ENCODE measurements at regions not wholly inside any gene's neighbourhood (a gene's known extent, or its start where the extent isn't known, plus 50 kb on each side); places are given as distances from the start of the nearest gene placed in this dataset.

DNA sequence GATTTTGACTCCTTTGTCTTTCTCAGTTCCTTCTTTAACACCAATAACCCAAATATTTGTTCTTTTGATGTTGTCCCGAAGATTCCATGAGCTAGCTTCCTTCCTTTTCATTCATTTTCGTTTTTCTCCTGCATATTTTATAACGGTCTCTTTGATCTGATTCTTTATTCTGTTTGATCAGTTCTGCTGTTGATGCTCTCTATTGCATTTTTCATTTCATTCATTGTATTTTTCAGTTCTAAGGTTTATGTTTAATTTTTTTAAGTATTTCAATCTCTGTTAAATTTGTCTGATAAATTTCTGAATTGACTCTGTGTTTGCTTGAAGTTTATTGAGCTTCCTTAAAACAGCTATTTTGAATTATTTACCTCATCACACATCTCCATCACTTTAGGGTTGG, 68.4 kb upstream of the LRCH1 start:
- ATAC-seq (no peak), FAIRE-seq (no peak), DNase-seq (ENCODE audit: low spot score) (no peak)
- Histone ChIP-seq H3K9me3 (ENCODE audit: low read length) (peaks cover 24% of the 10 kb centered on the region), H3K4me1 (ENCODE audit: insufficient read depth, low read length) (no peaks in the 10 kb centered on the region), H3K36me3 (replicated peaks in 1 of 2; ENCODE audit: control insufficient read depth in 1 of 2, insufficient read depth in 2 of 2, low read length in 2 of 2) (no peaks in the 10 kb centered on the region), H2AFZ (ENCODE audit: low read length) (no peak overlapping the region), H3K27me3 (ENCODE audit: control insufficient read depth in 1 of 2, insufficient read depth in 2 of 2, low read length in 2 of 2) (no peaks in the 10 kb centered on the region; a peak in 2 of 5 replicates), H3K4me2 (ENCODE audit: low read depth, low read length) (no peak overlapping the region), H3K79me2 (ENCODE audit: insufficient read depth, low read length) (no peaks in the 10 kb centered on the region), H3K27ac (ENCODE audit: extremely low read length, insufficient read depth, low read length) (no peak overlapping the region), H4K20me1 (ENCODE audit: insufficient read depth, low read length) (no peaks in the 10 kb centered on the region), H3K4me3 (replicated peaks in 1 of 3; ENCODE audit: insufficient read depth in 1 of 3, low read depth in 2 of 3, low read length in 3 of 3) (no peak overlapping the region), H3K9ac (ENCODE audit: insufficient read depth, low read depth, low read length) (no peak overlapping the region)
- BruUV-seq (replicated peaks): no TSS peak
- WGBS (ENCODE audit: low lambda C conversion rate): 1% methylated on average over 3 of the region's 3 CpGs
- CTCF ChIA-PET (ENCODE audit: low intra/inter-chr PET ratio, low total read pairs): no interaction called here
- in situ Hi-C loops (cut with HindIII; ENCODE audit: extremely low pct_ligation_motif_present, low pct_unique_long_range_greater_than_20kb): no loop called here
- TF ChIP-seq, protein P1, sequence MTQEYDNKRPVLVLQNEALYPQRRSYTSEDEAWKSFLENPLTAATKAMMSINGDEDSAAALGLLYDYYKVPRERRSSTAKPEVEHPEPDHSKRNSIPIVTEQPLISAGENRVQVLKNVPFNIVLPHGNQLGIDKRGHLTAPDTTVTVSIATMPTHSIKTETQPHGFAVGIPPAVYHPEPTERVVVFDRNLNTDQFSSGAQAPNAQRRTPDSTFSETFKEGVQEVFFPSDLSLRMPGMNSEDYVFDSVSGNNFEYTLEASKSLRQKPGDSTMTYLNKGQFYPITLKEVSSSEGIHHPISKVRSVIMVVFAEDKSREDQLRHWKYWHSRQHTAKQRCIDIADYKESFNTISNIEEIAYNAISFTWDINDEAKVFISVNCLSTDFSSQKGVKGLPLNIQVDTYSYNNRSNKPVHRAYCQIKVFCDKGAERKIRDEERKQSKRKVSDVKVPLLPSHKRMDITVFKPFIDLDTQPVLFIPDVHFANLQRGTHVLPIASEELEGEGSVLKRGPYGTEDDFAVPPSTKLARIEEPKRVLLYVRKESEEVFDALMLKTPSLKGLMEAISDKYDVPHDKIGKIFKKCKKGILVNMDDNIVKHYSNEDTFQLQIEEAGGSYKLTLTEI (CRISPR knock-in tag; conservative IDR thresholded peaks at IDR 0.05): no peak
- TF ChIP-seq, protein P2, sequence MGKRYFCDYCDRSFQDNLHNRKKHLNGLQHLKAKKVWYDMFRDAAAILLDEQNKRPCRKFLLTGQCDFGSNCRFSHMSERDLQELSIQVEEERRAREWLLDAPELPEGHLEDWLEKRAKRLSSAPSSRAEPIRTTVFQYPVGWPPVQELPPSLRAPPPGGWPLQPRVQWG (CRISPR knock-in tag; IDR thresholded peaks at IDR 0.05; ENCODE audit: borderline replicate concordance, low read depth): no peak
- TF ChIP-seq ZNF570 (CRISPR knock-in tag; IDR thresholded peaks at IDR 0.05; ENCODE audit: borderline replicate concordance) (no peak), ZNF160 (CRISPR knock-in tag; IDR thresholded peaks at IDR 0.05) (peak; percentile 99), ARID2 (CRISPR knock-in tag; IDR thresholded peaks at IDR 0.05; ENCODE audit: borderline replicate concordance) (no peak), HMG20B (CRISPR knock-in tag; conservative IDR thresholded peaks at IDR 0.05) (no peak)
- POLR2A ChIA-PET: no interaction called here
- intact Hi-C loops (cut with micrococcal nuclease; ENCODE audit: unreplicated experiment): no loop called here

DNA sequence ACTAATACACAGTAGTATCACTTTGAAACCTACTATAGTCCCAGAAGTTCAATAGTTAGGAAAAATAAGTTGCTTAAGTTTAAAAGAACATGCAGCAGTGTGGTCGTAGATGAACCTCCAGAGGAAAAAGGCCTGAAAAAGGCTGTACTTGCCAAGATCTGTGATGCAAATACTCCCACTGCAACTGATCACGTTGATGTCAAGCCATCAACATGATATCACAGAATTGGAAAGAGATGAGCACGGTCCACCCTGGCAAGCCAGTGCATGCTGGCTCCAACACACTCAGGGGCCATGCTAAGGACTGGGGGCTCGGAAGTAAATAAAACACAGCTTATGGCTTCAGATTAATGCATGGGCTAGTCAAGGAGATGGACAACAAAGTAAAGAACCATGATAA, 71.8 kb upstream of the LRCH1 start:
- FAIRE-seq (no peak), DNase-seq (ENCODE audit: low spot score) (no peak), ATAC-seq (no peak)
- in situ Hi-C loops (cut with HindIII; ENCODE audit: extremely low pct_ligation_motif_present, low pct_unique_long_range_greater_than_20kb) (no loop called here), intact Hi-C loops (cut with micrococcal nuclease; ENCODE audit: unreplicated experiment) (no loop called here)
- no peak overlapping the region for H2AFZ ChIP-seq (ENCODE audit: low read length)
- H3K4me3 ChIP-seq (replicated peaks in 1 of 3; ENCODE audit: insufficient read depth in 1 of 3, low read depth in 2 of 3, low read length in 3 of 3): no peak overlapping the region
- POLR2A ChIA-PET: no interaction called here
- H3K9ac ChIP-seq (ENCODE audit: insufficient read depth, low read depth, low read length): no peak overlapping the region
- H3K27me3 ChIP-seq (ENCODE audit: control insufficient read depth in 1 of 2, insufficient read depth in 2 of 2, low read length in 2 of 2): no peaks in the 10 kb centered on the region; a peak in 2 of 5 replicates
- no peaks in the 10 kb centered on the region for H4K20me1 ChIP-seq (ENCODE audit: insufficient read depth, low read length)
- H3K36me3 ChIP-seq (replicated peaks in 1 of 2; ENCODE audit: control insufficient read depth in 1 of 2, insufficient read depth in 2 of 2, low read length in 2 of 2): no peaks in the 10 kb centered on the region
- H3K9me3 ChIP-seq (ENCODE audit: low read length): peaks cover 24% of the 10 kb centered on the region
- no peak overlapping the region for H3K4me2 ChIP-seq (ENCODE audit: low read depth, low read length)
- BruUV-seq (replicated peaks): no TSS peak
- no peaks in the 10 kb centered on the region for H3K79me2 ChIP-seq (ENCODE audit: insufficient read depth, low read length)
- H3K27ac ChIP-seq (ENCODE audit: extremely low read length, insufficient read depth, low read length): no peak overlapping the region
- WGBS (ENCODE audit: low lambda C conversion rate): 5% methylated on average over 4 of the region's 4 CpGs
- CTCF ChIA-PET (ENCODE audit: low intra/inter-chr PET ratio, low total read pairs): no interaction called here
- H3K4me1 ChIP-seq (ENCODE audit: insufficient read depth, low read length): no peaks in the 10 kb centered on the region
- TF ChIP-seq, protein P3, sequence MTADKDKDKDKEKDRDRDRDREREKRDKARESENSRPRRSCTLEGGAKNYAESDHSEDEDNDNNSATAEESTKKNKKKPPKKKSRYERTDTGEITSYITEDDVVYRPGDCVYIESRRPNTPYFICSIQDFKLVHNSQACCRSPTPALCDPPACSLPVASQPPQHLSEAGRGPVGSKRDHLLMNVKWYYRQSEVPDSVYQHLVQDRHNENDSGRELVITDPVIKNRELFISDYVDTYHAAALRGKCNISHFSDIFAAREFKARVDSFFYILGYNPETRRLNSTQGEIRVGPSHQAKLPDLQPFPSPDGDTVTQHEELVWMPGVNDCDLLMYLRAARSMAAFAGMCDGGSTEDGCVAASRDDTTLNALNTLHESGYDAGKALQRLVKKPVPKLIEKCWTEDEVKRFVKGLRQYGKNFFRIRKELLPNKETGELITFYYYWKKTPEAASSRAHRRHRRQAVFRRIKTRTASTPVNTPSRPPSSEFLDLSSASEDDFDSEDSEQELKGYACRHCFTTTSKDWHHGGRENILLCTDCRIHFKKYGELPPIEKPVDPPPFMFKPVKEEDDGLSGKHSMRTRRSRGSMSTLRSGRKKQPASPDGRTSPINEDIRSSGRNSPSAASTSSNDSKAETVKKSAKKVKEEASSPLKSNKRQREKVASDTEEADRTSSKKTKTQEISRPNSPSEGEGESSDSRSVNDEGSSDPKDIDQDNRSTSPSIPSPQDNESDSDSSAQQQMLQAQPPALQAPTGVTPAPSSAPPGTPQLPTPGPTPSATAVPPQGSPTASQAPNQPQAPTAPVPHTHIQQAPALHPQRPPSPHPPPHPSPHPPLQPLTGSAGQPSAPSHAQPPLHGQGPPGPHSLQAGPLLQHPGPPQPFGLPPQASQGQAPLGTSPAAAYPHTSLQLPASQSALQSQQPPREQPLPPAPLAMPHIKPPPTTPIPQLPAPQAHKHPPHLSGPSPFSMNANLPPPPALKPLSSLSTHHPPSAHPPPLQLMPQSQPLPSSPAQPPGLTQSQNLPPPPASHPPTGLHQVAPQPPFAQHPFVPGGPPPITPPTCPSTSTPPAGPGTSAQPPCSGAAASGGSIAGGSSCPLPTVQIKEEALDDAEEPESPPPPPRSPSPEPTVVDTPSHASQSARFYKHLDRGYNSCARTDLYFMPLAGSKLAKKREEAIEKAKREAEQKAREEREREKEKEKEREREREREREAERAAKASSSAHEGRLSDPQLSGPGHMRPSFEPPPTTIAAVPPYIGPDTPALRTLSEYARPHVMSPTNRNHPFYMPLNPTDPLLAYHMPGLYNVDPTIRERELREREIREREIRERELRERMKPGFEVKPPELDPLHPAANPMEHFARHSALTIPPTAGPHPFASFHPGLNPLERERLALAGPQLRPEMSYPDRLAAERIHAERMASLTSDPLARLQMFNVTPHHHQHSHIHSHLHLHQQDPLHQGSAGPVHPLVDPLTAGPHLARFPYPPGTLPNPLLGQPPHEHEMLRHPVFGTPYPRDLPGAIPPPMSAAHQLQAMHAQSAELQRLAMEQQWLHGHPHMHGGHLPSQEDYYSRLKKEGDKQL (CRISPR knock-in tag; IDR thresholded peaks at IDR 0.05; ENCODE audit: low read depth): no peak
- TF ChIP-seq ZNF510 (CRISPR knock-in tag; IDR thresholded peaks at IDR 0.05; ENCODE audit: low read depth): no peak
- TF ChIP-seq, protein P4, sequence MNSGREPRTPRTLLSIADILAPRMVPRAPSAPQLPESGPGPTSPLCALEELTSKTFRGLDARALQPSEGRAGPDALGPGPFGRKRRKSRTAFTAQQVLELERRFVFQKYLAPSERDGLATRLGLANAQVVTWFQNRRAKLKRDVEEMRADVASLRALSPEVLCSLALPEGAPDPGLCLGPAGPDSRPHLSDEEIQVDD (CRISPR knock-in tag; IDR thresholded peaks at IDR 0.05; ENCODE audit: borderline replicate concordance): no peak
- TF ChIP-seq CREM (IDR thresholded peaks at IDR 0.05): no peak
- TF ChIP-seq CREM (CRISPR knock-in tag; IDR thresholded peaks at IDR 0.05): no peak
- no peak for TF ChIP-seq BRD4 (CRISPR knock-in tag; IDR thresholded peaks at IDR 0.05)

All from HepG2 (cell line).